ENCODE measurements at regions not wholly inside any gene's neighbourhood (a gene's known extent, or its start where the extent isn't known, plus 50 kb on each side); places are given as distances from the start of the nearest gene placed in this dataset.

DNA sequence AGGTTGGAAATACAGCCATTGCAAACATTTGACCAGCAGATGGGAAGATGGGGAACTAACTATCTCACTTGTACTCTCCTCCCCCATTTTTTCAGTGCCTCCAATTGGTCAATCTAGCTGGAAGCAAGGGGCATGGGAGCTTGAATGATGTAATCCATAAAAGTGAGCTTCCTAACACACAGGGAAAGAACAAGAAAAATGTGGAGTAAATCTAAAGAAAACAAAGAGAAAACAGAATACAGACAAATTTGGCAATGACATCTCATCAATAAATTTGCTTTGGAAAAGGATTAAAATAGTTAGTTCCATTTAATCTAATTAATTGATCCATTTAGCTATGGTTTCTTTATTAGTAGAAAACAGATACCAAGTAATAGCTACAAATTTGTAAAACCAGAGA lies 592.6 kb upstream of the SOX9 start:
- FAIRE-seq (peak; percentile 63), DNase-seq (ENCODE audit: low read depth, low spot score) (no peak)
- H3K79me2 ChIP-seq (ENCODE audit: control insufficient read depth, insufficient read depth, low read length) = no peaks in the 10 kb centered on the region
- H2AFZ ChIP-seq (ENCODE audit: control insufficient read depth, low read length) = no peak overlapping the region
- no peak for TF ChIP-seq EZH2 (IDR thresholded peaks at IDR 0.05; ENCODE audit: low read length)
- TF ChIP-seq, protein P1, sequence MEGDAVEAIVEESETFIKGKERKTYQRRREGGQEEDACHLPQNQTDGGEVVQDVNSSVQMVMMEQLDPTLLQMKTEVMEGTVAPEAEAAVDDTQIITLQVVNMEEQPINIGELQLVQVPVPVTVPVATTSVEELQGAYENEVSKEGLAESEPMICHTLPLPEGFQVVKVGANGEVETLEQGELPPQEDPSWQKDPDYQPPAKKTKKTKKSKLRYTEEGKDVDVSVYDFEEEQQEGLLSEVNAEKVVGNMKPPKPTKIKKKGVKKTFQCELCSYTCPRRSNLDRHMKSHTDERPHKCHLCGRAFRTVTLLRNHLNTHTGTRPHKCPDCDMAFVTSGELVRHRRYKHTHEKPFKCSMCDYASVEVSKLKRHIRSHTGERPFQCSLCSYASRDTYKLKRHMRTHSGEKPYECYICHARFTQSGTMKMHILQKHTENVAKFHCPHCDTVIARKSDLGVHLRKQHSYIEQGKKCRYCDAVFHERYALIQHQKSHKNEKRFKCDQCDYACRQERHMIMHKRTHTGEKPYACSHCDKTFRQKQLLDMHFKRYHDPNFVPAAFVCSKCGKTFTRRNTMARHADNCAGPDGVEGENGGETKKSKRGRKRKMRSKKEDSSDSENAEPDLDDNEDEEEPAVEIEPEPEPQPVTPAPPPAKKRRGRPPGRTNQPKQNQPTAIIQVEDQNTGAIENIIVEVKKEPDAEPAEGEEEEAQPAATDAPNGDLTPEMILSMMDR (optimal IDR thresholded peaks at IDR 0.05 in 1 of 3, IDR thresholded peaks at IDR 0.05 in 1 of 3, conservative IDR thresholded peaks at IDR 0.05 in 1 of 3; ENCODE audit: extremely low read depth in 1 of 3, insufficient read depth in 2 of 3, low read length in 3 of 3) = no peak
- no peak overlapping the region for H3K9ac ChIP-seq (ENCODE audit: control insufficient read depth, extremely low read depth, insufficient read depth, low read length)
- no peaks in the 10 kb centered on the region for H3K9me1 ChIP-seq (ENCODE audit: control insufficient read depth, extremely low read depth, insufficient read depth, low read length)
- dilution Hi-C loops (cut with MboI; ENCODE audit: extremely low pct_ligation_motif_present, low sequenced_read_pairs) = no loop called here
- no peak overlapping the region for H3K27ac ChIP-seq (ENCODE audit: control insufficient read depth, insufficient read depth, low read length)
- peaks cover 27% of the 10 kb centered on the region for H3K4me1 ChIP-seq (ENCODE audit: control insufficient read depth, extremely low read depth, insufficient read depth, low read length)
- no peaks in the 10 kb centered on the region for H3K27me3 ChIP-seq (ENCODE audit: control insufficient read depth, extremely low read depth, insufficient read depth, low read length)
- H3K4me3 ChIP-seq (ENCODE audit: control insufficient read depth in 2 of 3, extremely low read depth in 1 of 3, insufficient read depth in 2 of 3, low read depth in 1 of 3, low read length in 3 of 3) = no peak overlapping the region
- H3K4me2 ChIP-seq (ENCODE audit: control insufficient read depth, extremely low read depth, insufficient read depth, low read depth, low read length) = no peak overlapping the region
- H3K9me3 ChIP-seq (ENCODE audit: control insufficient read depth, low read depth, low read length) = no peaks in the 10 kb centered on the region
- H4K20me1 ChIP-seq (ENCODE audit: control insufficient read depth, extremely low read depth, insufficient read depth, low read length) = no peaks in the 10 kb centered on the region
- H3K36me3 ChIP-seq (ENCODE audit: control insufficient read depth in 2 of 2, extremely low read depth in 1 of 2, insufficient read depth in 2 of 2, low read length in 2 of 2) = no peaks in the 10 kb centered on the region

DNA sequence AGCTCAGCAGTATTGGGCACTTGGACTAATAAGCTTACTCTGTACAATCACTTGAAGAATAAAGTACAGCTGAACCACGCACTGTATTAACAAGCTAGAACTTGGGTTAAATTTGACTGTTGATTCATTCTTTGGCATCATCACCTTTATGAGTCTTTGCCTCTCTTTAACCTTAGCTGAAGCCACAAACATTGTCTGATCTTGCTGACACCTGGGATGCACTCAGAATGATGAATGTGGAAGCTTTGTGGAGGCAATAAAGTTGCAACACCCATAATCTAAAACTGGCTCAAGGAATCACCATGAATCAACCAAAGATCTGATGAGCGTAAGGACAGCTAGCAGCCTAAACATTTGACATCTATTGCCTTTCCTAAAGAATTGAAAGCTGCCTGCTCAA lies 590.6 kb upstream of the SOX9 start:
- Histone ChIP-seq H2AFZ (ENCODE audit: control insufficient read depth, low read length) (no peak overlapping the region), H3K4me3 (ENCODE audit: control insufficient read depth in 2 of 3, extremely low read depth in 1 of 3, insufficient read depth in 2 of 3, low read depth in 1 of 3, low read length in 3 of 3) (no peak overlapping the region), H3K9me1 (ENCODE audit: control insufficient read depth, extremely low read depth, insufficient read depth, low read length) (no peaks in the 10 kb centered on the region), H3K27me3 (ENCODE audit: control insufficient read depth, extremely low read depth, insufficient read depth, low read length) (no peaks in the 10 kb centered on the region), H3K9ac (ENCODE audit: control insufficient read depth, extremely low read depth, insufficient read depth, low read length) (no peak overlapping the region), H3K9me3 (ENCODE audit: control insufficient read depth, low read depth, low read length) (no peaks in the 10 kb centered on the region), H3K36me3 (ENCODE audit: control insufficient read depth in 2 of 2, extremely low read depth in 1 of 2, insufficient read depth in 2 of 2, low read length in 2 of 2) (no peaks in the 10 kb centered on the region), H3K4me2 (ENCODE audit: control insufficient read depth, extremely low read depth, insufficient read depth, low read depth, low read length) (no peak overlapping the region), H3K27ac (ENCODE audit: control insufficient read depth, insufficient read depth, low read length) (peak overlapping the region; percentile 19), H4K20me1 (ENCODE audit: control insufficient read depth, extremely low read depth, insufficient read depth, low read length) (no peaks in the 10 kb centered on the region), H3K79me2 (ENCODE audit: control insufficient read depth, insufficient read depth, low read length) (no peaks in the 10 kb centered on the region), H3K4me1 (ENCODE audit: control insufficient read depth, extremely low read depth, insufficient read depth, low read length) (peaks cover 31% of the 10 kb centered on the region)
- DNase-seq (ENCODE audit: low read depth, low spot score) (peak; percentile 72), FAIRE-seq (peak; percentile 100)
- TF ChIP-seq EZH2 (IDR thresholded peaks at IDR 0.05; ENCODE audit: low read length) = no peak
- TF ChIP-seq, protein P1 (optimal IDR thresholded peaks at IDR 0.05 in 1 of 3, IDR thresholded peaks at IDR 0.05 in 1 of 3, conservative IDR thresholded peaks at IDR 0.05 in 1 of 3; ENCODE audit: extremely low read depth in 1 of 3, insufficient read depth in 2 of 3, low read length in 3 of 3) = no peak
- dilution Hi-C loops (cut with MboI; ENCODE audit: extremely low pct_ligation_motif_present, low sequenced_read_pairs) = no loop called here

Data from keratinocyte (primary cell).